ENCODE measurements at regions not wholly inside any gene's neighbourhood (a gene's known extent, or its start where the extent isn't known, plus 50 kb on each side); places are given as distances from the start of the nearest gene placed in this dataset.

DNA sequence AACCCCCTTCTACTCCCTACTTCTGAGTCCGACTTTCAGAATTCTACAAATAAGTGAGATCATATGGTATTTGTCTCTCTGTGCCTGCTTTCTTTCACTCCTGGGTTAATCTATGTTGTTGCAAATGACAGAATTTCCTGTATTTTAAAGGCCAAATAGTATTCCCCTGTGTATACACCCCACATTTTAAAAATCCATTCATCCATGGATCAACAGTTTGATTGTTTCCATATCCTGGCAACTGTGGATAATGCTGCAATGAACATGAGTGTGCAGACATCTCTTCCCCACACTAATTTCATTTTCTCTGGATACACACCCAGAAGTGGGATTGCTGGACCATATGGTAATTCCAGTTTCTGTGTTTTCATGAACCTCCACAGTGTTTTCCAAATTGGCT lies 225.8 kb upstream of the TCERG1L start:
- WGBS: no CpG with 5 or more reads among the region's 1 CpG
- H3K4me1 ChIP-seq (ENCODE audit: control insufficient read depth, insufficient read depth, low read depth, low read length): no peaks in the 10 kb centered on the region

DNA sequence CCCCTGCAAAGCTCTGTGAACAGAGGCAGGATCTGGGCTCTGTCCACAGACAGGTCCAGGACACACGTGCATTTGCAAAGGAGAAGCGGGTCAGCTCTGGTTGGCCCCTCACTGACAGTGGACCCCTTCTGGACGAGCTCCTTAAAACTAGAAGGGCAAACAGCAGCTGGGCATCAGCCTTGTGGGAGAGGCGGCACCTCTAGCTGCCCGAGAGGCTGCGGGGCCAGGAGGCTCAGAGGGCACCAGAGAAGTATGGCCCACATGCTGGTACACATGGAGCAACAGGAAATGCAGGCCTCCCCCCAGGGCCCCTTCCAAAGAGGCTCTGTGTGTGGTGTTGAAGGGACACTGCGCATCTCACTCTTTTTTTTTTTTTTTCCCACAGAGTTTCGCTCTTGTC lies 233.0 kb upstream of the TCERG1L start:
- no peak overlapping the region for H2BK120ac ChIP-seq (ENCODE audit: low read depth, low read length)
- H3K4me2 ChIP-seq (ENCODE audit: low read length, poor library complexity, severe bottlenecking): no peak overlapping the region
- H3K79me1 ChIP-seq (replicated peaks; ENCODE audit: low read length, poor library complexity, severe bottlenecking): no peaks in the 10 kb centered on the region
- no peaks in the 10 kb centered on the region for H3K9me3 ChIP-seq (ENCODE audit: control insufficient read depth, low read length)
- DNase-seq: no peak
- H2BK15ac ChIP-seq (ENCODE audit: low read depth, poor library complexity, severe bottlenecking): no peak overlapping the region
- no peaks in the 10 kb centered on the region for H3K4me1 ChIP-seq (ENCODE audit: control insufficient read depth, insufficient read depth, low read depth, low read length)
- H4K91ac ChIP-seq (ENCODE audit: low read length): no peak overlapping the region
- peaks cover 0 to 6% of the 10 kb centered on the region in 2 experiments for H3K27me3 ChIP-seq (ENCODE audit: control insufficient read depth in 1 of 2, insufficient read depth in 1 of 2, low read length in 2 of 2)
- no peak overlapping the region for H3K9ac ChIP-seq (ENCODE audit: low read length)
- no peak overlapping the region for H4K8ac ChIP-seq (ENCODE audit: low read length)
- no peak overlapping the region for H2BK5ac ChIP-seq (ENCODE audit: low read depth, low read length, poor library complexity, severe bottlenecking)
- H2AFZ ChIP-seq (ENCODE audit: low read depth, low read length): no peak overlapping the region
- H3K4me3 ChIP-seq (ENCODE audit: insufficient read depth in 1 of 2, low read depth in 1 of 2, low read length in 2 of 2): no peak overlapping the region
- H2BK12ac ChIP-seq (ENCODE audit: low read length in 2 of 2): no peak overlapping the region
- WGBS: 74% methylated on average over 8 of the region's 8 CpGs
- H3K27ac ChIP-seq (ENCODE audit: low read length, poor library complexity, severe bottlenecking): no peak overlapping the region
- no peak overlapping the region for H3K18ac ChIP-seq (ENCODE audit: low read depth in 1 of 2, low read length in 2 of 2)
- no peak overlapping the region for H3K14ac ChIP-seq (ENCODE audit: low read length in 2 of 2)
- H2AK5ac ChIP-seq (ENCODE audit: low read length, severe bottlenecking): no peak overlapping the region
- no peak overlapping the region for H3K4ac ChIP-seq (ENCODE audit: low read depth in 1 of 2, low read length in 2 of 2)
- H3K23ac ChIP-seq (ENCODE audit: low read length in 2 of 2): no peak overlapping the region
- H3K36me3 ChIP-seq (ENCODE audit: control insufficient read depth in 1 of 2, insufficient read depth in 2 of 2, low read depth in 1 of 2, low read length in 2 of 2): no peaks in the 10 kb centered on the region

More for the DNA sequence above, 225.8 kb upstream of the TCERG1L start:
- no peaks in the 10 kb centered on the region for H3K79me1 ChIP-seq (replicated peaks; ENCODE audit: low read length, poor library complexity, severe bottlenecking)
- no peak overlapping the region for H2BK15ac ChIP-seq (ENCODE audit: low read depth, poor library complexity, severe bottlenecking)
- H3K18ac ChIP-seq (ENCODE audit: low read depth in 1 of 2, low read length in 2 of 2): no peak overlapping the region
- no peaks in the 10 kb centered on the region for H3K9me3 ChIP-seq (ENCODE audit: control insufficient read depth, low read length)
- H3K4ac ChIP-seq (ENCODE audit: low read depth in 1 of 2, low read length in 2 of 2): no peak overlapping the region
- H3K14ac ChIP-seq (ENCODE audit: low read length in 2 of 2): no peak overlapping the region
- H2AFZ ChIP-seq (ENCODE audit: low read depth, low read length): no peak overlapping the region
- no peak overlapping the region for H3K23ac ChIP-seq (ENCODE audit: low read length in 2 of 2)
- peaks cover 0 to 1% of the 10 kb centered on the region in 2 experiments for H3K36me3 ChIP-seq (ENCODE audit: control insufficient read depth in 1 of 2, insufficient read depth in 2 of 2, low read depth in 1 of 2, low read length in 2 of 2)
- no peaks in the 10 kb centered on the region for H3K27me3 ChIP-seq (ENCODE audit: control insufficient read depth in 1 of 2, insufficient read depth in 1 of 2, low read length in 2 of 2)
- no peak overlapping the region for H3K4me3 ChIP-seq (ENCODE audit: insufficient read depth in 1 of 2, low read depth in 1 of 2, low read length in 2 of 2)
- H2BK12ac ChIP-seq (ENCODE audit: low read length in 2 of 2): no peak overlapping the region
- no peak overlapping the region for H2BK120ac ChIP-seq (ENCODE audit: low read depth, low read length)
- H4K91ac ChIP-seq (ENCODE audit: low read length): no peak overlapping the region
- no peak overlapping the region for H4K8ac ChIP-seq (ENCODE audit: low read length)
- H2AK5ac ChIP-seq (ENCODE audit: low read length, severe bottlenecking): no peak overlapping the region
- no peak overlapping the region for H3K4me2 ChIP-seq (ENCODE audit: low read length, poor library complexity, severe bottlenecking)
- H3K27ac ChIP-seq (ENCODE audit: low read length, poor library complexity, severe bottlenecking): no peak overlapping the region
- no peak overlapping the region for H3K9ac ChIP-seq (ENCODE audit: low read length)
- DNase-seq: no peak
- no peak overlapping the region for H2BK5ac ChIP-seq (ENCODE audit: low read depth, low read length, poor library complexity, severe bottlenecking)

DNA sequence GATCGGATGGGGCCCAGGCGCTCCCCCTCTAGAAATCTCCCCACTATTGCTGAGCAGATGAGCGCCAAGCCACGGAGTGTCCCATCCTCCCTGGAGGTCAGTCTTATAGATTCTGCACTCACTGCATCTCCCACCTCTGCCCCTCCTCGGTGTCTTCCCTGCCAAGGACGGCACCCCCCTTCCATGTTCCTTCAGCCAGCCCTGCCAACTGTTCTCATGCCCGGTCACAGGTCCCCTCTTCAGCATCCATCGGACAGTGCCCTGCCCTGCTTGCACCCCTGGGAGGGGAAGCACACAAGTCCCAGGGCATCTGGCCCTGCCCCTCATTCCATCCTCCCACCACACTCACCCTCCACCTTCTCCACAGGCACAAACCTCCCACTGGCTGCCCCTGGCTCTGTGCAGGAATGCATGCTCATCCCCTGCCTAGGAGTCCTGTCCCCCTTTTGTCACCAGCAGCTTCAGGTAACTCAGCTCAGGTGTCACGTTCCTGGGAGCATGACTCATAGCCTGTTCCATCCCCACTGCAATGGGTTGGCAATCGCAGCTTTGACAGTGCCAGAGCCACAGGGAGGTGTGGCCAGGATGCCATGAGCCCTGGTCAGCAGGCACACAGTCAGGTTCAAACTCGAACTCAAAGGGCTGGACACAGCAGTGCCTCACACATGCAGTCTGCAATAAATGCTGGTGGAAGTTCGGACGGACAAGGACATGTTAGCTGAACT lies 234.7 kb upstream of the TCERG1L start:
- no peak overlapping the region for H2AFZ ChIP-seq (ENCODE audit: low read depth, low read length)
- H3K18ac ChIP-seq (ENCODE audit: low read depth in 1 of 2, low read length in 2 of 2): no peak overlapping the region
- 58% methylated on average over 13 of the region's 13 CpGs for WGBS
- H4K8ac ChIP-seq (ENCODE audit: low read length): no peak overlapping the region
- no peak overlapping the region for H3K14ac ChIP-seq (ENCODE audit: low read length in 2 of 2)
- H3K9ac ChIP-seq (ENCODE audit: low read length): no peak overlapping the region
- H3K9me3 ChIP-seq (ENCODE audit: control insufficient read depth, low read length): no peaks in the 10 kb centered on the region
- no peak overlapping the region for H2BK120ac ChIP-seq (ENCODE audit: low read depth, low read length)
- no peak overlapping the region for H3K4me3 ChIP-seq (ENCODE audit: insufficient read depth in 1 of 2, low read depth in 1 of 2, low read length in 2 of 2)
- H3K23ac ChIP-seq (ENCODE audit: low read length in 2 of 2): no peak overlapping the region
- no peak overlapping the region for H2BK5ac ChIP-seq (ENCODE audit: low read depth, low read length, poor library complexity, severe bottlenecking)
- H3K27ac ChIP-seq (ENCODE audit: low read length, poor library complexity, severe bottlenecking): no peak overlapping the region
- no peaks in the 10 kb centered on the region for H3K4me1 ChIP-seq (ENCODE audit: control insufficient read depth, insufficient read depth, low read depth, low read length)
- peaks cover 0 to 11% of the 10 kb centered on the region in 2 experiments for H3K27me3 ChIP-seq (ENCODE audit: control insufficient read depth in 1 of 2, insufficient read depth in 1 of 2, low read length in 2 of 2)
- DNase-seq: no peak
- no peak overlapping the region for H2BK15ac ChIP-seq (ENCODE audit: low read depth, poor library complexity, severe bottlenecking)
- H3K4ac ChIP-seq (ENCODE audit: low read depth in 1 of 2, low read length in 2 of 2): no peak overlapping the region
- H3K36me3 ChIP-seq (ENCODE audit: control insufficient read depth in 1 of 2, insufficient read depth in 2 of 2, low read depth in 1 of 2, low read length in 2 of 2): no peaks in the 10 kb centered on the region
- no peak overlapping the region for H2AK5ac ChIP-seq (ENCODE audit: low read length, severe bottlenecking)
- H4K91ac ChIP-seq (ENCODE audit: low read length): no peak overlapping the region
- H2BK12ac ChIP-seq (ENCODE audit: low read length in 2 of 2): no peak overlapping the region
- no peak overlapping the region for H3K4me2 ChIP-seq (ENCODE audit: low read length, poor library complexity, severe bottlenecking)
- H3K79me1 ChIP-seq (replicated peaks; ENCODE audit: low read length, poor library complexity, severe bottlenecking): no peaks in the 10 kb centered on the region

DNA sequence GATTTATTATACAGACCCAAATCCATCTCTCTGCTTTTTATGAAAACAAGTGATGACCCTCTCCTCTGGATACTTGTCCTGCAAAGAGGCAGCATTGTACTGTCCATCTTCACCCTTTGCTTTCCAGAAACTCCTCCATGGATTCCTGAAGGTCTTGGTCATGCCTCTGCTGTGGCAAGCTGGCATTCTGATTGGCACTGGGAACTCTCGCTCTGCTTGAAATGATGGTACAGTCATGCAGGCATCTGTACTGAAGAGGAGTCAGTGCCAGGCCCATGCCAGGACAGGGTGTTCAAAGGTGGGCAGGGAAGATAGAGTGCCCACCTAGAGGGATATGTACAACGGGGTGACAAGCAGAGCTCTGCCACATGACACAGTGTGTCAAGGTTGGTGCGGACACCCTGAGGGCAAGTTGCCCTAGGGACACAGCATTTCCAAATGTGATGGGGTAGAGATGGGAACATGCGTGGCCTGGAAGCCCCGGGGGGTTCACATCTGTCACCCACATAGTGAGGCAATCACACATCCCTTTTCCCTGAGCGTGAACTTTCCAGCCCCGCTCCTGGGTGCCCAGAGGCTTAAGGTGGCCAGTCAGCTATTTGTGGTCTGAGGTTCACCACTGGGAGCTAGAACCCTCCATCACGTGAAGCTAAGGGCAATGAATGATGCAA lies 235.7 kb upstream of the TCERG1L start:
- DNase-seq: no peak
- no peak overlapping the region for H3K4me3 ChIP-seq (ENCODE audit: insufficient read depth in 1 of 2, low read depth in 1 of 2, low read length in 2 of 2)
- no peak overlapping the region for H3K18ac ChIP-seq (ENCODE audit: low read depth in 1 of 2, low read length in 2 of 2)
- no peak overlapping the region for H3K14ac ChIP-seq (ENCODE audit: low read length in 2 of 2)
- H3K4ac ChIP-seq (ENCODE audit: low read depth in 1 of 2, low read length in 2 of 2): no peak overlapping the region
- H2AFZ ChIP-seq (ENCODE audit: low read depth, low read length): no peak overlapping the region
- no peaks in the 10 kb centered on the region for H3K79me1 ChIP-seq (replicated peaks; ENCODE audit: low read length, poor library complexity, severe bottlenecking)
- no peak overlapping the region for H3K9ac ChIP-seq (ENCODE audit: low read length)
- WGBS: 84% methylated on average over 8 of the region's 8 CpGs
- H3K27ac ChIP-seq (ENCODE audit: low read length, poor library complexity, severe bottlenecking): no peak overlapping the region
- no peak overlapping the region for H3K4me2 ChIP-seq (ENCODE audit: low read length, poor library complexity, severe bottlenecking)
- H3K4me1 ChIP-seq (ENCODE audit: control insufficient read depth, insufficient read depth, low read depth, low read length): no peaks in the 10 kb centered on the region
- H3K36me3 ChIP-seq (ENCODE audit: control insufficient read depth in 1 of 2, insufficient read depth in 2 of 2, low read depth in 1 of 2, low read length in 2 of 2): no peaks in the 10 kb centered on the region
- H3K27me3 ChIP-seq (ENCODE audit: control insufficient read depth in 1 of 2, insufficient read depth in 1 of 2, low read length in 2 of 2): peaks cover 0 to 15% of the 10 kb centered on the region in 2 experiments
- H2BK5ac ChIP-seq (ENCODE audit: low read depth, low read length, poor library complexity, severe bottlenecking): no peak overlapping the region
- no peak overlapping the region for H4K91ac ChIP-seq (ENCODE audit: low read length)
- H2BK12ac ChIP-seq (ENCODE audit: low read length in 2 of 2): no peak overlapping the region
- no peaks in the 10 kb centered on the region for H3K9me3 ChIP-seq (ENCODE audit: control insufficient read depth, low read length)
- no peak overlapping the region for H2AK5ac ChIP-seq (ENCODE audit: low read length, severe bottlenecking)
- H4K8ac ChIP-seq (ENCODE audit: low read length): no peak overlapping the region
- no peak overlapping the region for H2BK15ac ChIP-seq (ENCODE audit: low read depth, poor library complexity, severe bottlenecking)
- H3K23ac ChIP-seq (ENCODE audit: low read length in 2 of 2): no peak overlapping the region
- no peak overlapping the region for H2BK120ac ChIP-seq (ENCODE audit: low read depth, low read length)
